GM21717 (cell line): ENCODE measurements at regions not wholly inside any gene's neighbourhood (a gene's known extent, or its start where the extent isn't known, plus 50 kb on each side); places are given as distances from the start of the nearest gene placed in this dataset.

Source experiments
- ATAC-seq: cut with Tn5 transposase; IDR thresholded peaks from one replicate; pipeline ENCODE4 v1.9.1; 2021; ENCODE audit warnings: mild to moderate bottlenecking, moderate library complexity; ENCODE audit not compliant: unreplicated experiment

DNA sequence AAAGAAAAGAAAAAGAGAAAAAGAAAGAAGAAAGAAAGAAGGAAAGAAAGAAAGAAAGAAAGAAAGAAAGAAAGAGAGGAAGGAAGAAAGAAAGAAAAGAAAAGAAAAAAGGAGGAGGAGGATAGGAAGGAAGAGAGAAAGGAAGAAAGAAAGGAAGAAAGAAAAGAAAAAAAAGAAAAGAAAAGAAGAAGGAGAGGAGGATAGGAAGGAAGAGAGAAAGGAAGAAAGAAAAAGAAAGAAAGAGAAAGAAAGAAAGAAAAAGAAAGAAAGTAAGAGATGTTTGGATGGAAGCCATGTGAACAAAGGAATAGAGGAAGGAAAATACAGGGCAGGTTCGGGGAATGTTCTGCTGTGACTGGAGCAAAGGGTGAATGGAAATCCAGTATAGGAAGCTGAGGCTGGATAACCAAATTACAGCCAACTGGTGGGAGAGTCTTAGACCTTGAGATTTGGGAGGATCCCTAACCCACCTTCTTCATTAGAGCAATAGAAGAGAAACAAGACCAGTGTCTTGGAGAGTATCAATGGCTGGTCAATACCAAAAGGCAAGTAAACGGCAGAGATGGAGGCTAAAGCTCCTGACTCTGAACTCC, 94.9 kb downstream of the RASSF10 start:
- ATAC-seq, result no peak

DNA sequence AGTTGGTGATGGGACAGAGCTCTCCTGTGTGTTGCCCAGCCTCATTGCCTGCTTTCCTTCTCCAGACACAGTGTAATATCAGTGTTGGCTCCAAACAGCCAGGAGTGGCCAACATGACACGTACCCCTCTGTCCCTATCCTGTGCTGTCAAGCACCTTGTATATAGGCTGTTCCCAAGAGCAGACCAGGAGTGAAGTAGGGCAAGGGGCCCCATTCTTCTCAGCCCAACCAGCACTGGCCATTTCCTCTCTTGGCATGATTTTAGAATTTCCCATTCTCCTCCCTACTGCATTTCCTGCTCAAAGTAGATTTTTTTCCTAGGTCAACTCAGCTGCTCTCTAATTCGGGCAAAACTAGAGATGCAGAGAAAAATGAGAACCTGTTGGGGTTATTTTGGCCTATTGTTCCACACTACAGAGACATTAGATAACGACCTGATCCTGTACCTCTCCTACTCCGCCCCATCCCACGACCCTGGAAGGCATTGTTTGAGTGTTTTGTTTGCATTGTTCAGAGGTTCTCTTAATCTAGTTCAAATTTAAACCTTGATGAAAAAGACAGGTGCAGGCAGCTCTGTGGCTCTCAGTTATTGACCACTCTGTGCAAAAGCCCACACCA, 95.6 kb downstream of the RASSF10 start:
- ATAC-seq, result no peak

DNA sequence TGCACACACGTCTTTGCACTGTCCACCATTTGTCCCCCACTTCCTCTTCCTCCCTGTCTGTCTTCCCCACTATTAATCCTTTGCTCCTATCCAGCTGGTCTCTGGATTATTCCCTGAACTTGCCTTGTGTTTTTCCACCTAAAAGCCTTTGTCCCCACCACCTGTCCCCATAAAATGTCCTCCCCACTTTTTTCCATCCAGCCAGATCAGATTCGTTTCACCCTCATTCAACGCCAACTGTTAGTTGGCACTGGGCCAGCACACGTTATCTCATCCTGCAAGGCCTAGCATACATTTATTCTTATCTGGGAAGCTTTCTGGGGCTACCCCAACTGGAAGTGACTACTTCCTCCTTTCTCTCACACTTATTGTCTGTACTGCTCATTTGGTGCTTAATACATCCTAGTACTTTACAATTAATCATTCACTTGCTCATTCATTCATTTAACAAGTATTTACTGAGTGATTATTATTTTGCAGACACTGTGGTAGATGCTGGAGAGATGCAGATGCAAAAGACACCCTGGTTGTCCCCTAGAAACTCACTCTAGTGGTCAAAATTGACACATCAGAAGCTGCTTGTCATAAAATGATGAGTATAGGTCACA, 96.2 kb downstream of the RASSF10 start:
- ATAC-seq, result no peak

GRCh38 chr11:13107544-13108044, 98.5 kb downstream of the RASSF10 start:
- ATAC-seq, result no peak

- ATAC-seq, result no peak
These were observed 99.3 kb downstream of the RASSF10 start for GRCh38 chr11:13108416-13108815.

GRCh38 chr11:13109616-13110015, 100.5 kb downstream of the RASSF10 start:
- no peak for ATAC-seq

- no peak for ATAC-seq
These were observed 101.0 kb downstream of the RASSF10 start for GRCh38 chr11:13110145-13110544.

DNA sequence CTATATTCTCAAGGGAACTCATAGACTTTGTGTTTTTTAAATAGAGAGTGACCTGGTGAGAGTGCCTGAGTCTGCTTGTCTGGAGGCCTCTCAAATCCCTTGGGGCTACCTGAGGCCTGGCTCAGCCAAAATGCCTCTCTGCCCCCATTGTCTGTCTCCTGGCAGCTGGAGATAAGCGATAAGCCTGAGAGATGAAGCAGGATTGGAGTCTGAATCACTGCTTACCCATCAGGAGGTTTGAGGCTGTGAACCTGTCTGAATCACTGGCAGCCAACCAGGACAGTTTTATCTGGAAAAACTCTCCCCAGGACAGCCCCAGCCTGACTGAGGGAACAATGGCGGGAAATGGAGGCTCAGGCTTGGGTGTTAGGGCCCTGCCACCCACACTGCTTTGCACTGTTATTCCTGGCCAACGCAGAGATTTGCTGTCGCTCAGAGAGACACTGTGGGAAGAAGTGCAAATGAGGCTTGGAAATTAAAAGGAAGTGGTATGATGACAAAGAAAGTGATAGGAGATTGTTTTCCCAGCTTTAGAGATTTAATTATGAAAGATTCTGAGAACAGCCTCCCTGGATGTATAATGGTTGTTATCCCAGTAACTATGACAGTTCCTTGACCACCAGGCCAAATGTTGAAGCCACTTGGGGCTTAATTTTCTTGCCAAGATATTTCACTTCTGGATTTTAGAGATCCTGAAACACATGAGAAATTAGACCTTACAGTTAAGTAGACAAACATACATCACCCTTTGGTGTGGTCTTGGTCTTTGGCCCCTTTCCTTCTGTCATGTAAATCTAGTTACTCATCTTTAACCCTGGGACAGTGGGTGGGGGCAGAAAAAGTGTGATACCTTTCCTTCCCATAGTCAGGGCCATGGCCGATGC, 102.1 kb downstream of the RASSF10 start:
- ATAC-seq, result no peak

DNA sequence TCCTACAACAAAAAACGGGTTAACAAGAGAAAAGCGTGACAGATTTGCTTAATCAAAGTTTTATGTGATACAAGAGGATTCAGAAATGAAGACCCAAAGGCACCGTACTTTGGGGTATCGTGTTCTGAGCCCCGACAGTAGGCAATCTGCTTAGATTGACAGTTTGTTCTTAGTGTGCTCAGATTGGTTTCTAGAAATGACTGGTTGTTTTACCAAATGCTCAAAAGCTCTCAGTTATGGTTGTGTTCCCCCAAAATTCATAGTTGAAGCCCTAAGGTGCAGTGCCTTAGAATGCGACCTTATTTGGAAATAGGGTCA, 102.7 kb downstream of the RASSF10 start:
- ATAC-seq, result no peak

GRCh38 chr11:13114566-13115379, 105.7 kb downstream of the RASSF10 start:
- no peak for ATAC-seq

GRCh38 chr11:13115380-13115675, 106.2 kb downstream of the RASSF10 start:
- ATAC-seq, result no peak

GRCh38 chr11:13116491-13116890, 107.4 kb downstream of the RASSF10 start:
- ATAC-seq, result no peak

- no peak for ATAC-seq
These were observed 108.2 kb downstream of the RASSF10 start for GRCh38 chr11:13117344-13117743.

DNA sequence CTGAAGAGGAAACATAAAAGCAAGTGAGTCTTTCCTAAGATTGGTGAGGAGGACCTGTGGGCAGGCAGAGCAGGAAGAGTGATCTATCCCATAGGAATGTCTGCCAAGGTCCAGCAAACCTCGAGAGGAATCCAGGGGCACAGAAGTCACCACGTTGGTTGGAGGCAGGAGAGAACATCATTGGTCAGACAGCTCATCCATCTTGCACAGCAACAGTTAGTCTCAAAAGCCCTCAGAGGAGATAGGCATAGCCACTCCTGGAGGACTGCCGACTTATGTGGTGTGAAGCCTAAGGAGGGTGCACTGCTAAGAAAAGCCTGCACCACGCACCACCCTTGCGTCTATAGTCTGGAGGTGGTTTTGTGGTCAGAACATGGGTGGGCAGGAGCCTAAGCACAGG, 109.1 kb downstream of the RASSF10 start:
- no peak for ATAC-seq

- no peak for ATAC-seq
These were observed 109.5 kb downstream of the RASSF10 start for GRCh38 chr11:13118650-13119049.

GRCh38 chr11:13119361-13119760, 110.2 kb downstream of the RASSF10 start:
- ATAC-seq, result no peak

DNA sequence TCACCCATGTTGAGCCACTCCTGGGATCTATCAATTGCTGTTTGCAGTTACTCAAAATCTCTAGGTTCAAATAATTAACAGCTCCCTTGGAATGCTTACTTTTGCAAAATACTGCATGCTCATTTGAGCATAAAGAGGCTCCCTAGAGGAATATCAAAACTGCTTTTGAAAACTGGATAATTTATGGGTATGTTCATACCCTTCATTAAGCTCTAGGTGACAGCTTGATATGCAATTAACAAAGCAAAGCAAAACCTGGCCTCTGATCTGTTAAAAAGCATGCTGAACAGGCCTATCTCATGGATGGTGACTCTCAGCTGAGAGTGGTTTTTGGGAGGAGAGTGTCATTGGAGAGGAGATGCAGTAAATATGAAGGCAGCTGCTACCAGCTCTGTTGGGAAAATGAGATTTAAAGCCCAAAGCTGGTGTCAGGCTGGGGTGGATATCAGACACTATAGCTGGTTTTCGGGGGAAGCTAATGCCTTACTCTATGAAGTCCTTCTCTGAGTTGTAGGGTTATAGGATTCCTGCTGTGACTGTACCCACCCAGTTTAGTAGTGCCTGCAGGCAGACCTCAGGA, 110.9 kb downstream of the RASSF10 start:
- no peak for ATAC-seq

DNA sequence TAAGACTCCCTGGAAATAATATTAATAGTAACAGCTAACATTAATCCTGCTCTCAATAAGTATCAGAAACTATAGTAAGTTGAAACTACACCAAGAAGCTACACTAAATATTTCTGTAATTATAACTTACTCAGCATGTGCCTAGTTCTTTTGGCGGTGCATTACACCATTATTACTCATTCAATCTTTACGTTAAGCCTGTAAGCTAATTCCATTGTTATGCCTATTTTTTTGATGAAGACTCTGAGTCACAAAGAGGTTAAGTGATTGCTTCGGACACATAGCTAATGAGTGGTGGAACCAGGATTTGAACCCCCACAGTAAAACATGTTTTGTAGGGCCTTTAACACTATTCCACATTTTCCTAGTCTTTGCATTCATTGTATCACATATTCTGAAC, 111.6 kb downstream of the RASSF10 start:
- ATAC-seq, result no peak

DNA sequence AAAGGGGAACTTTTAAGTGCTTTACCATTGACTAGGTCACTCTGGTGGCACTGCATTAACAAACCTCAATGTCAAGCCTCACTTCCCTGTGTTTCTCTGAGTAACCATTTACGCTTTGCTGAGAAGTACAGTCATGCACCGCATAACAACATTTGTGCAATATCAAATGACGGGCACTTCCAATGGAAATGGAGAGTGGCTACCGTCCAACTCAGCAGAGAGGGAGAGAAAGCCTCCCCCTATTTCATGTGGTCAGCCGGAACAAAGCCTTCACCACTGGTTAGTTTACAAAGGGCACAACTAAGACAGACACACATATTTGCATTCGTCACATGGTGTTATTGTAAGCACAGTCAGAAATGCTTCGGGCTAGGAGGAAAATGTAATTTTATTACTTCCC, 117.3 kb downstream of the RASSF10 start:
- ATAC-seq, result no peak

GRCh38 chr11:13127161-13127560, 118.0 kb downstream of the RASSF10 start:
- ATAC-seq, result no peak

- no peak for ATAC-seq
These were observed 119.2 kb downstream of the RASSF10 start for GRCh38 chr11:13128354-13128753.
